Esophagus squamous epithelium (tissue), 5 donors: ENCODE measurements at regions not wholly inside any gene's neighbourhood (a gene's known extent, or its start where the extent isn't known, plus 50 kb on each side); places are given as distances from the start of the nearest gene placed in this dataset.

ENCODE experiments used
- DNase-seq: peaks from one replicate; lab custom pipeline; 2025; lab: John Stamatoyannopoulos, UW
- H3K27ac ChIP-seq, 4 donors: fragments of 200-600 bp; sonication (generic); one replicate each; pipeline ENCODE4 v1.5.1; 2016 to 2019; ENCODE audit warnings: mild to moderate bottlenecking in 1 of 4
- H3K27me3 ChIP-seq, 4 donors: fragments of 200-600 bp; sonication (generic); 1 replicate in 3 of 4; 2 replicates in 1 of 4; pipeline versions ENCODE4 v1.5.1 to v1.6.0; 2017 to 2021; ENCODE audit warnings: antibody characterized with exemption in 1 of 4
- H3K36me3 ChIP-seq, 3 donors: fragments of 200-600 bp; sonication (generic); one replicate each; pipeline ENCODE4 v1.5.1; 2016 to 2019
- H3K4me1 ChIP-seq, 3 donors: fragments of 200-600 bp; sonication (generic); one replicate each; pipeline ENCODE4 v1.5.1; 2017 to 2019
- H3K4me3 ChIP-seq, 4 donors: fragments of 200-600 bp; sonication (generic); 1 replicate in 3 of 4; 2 replicates in 1 of 4; pipeline ENCODE4 v1.5.1; 2016 to 2019; ENCODE audit warnings: mild to moderate bottlenecking in 2 of 4, moderate library complexity in 1 of 4
- H3K9me3 ChIP-seq, 3 donors: fragments of 200-600 bp; sonication (generic); one replicate each; pipeline ENCODE4 v1.5.1; 2016 to 2019
- CTCF ChIP-seq, 6 experiments: fragments of 450-650 bp in 4 of 6; fragments of 200-600 bp in 2 of 6; sonication (generic) in 2 of 6; IDR thresholded peaks; one replicate each; pipeline ENCODE4 v1.5.1; 2016 to 2019; ENCODE audit warnings: antibody characterized with exemption in 6 of 6, mild to moderate bottlenecking in 4 of 6, moderate library complexity in 4 of 6
- POLR2A ChIP-seq, 4 donors: fragments of 450-650 bp; IDR thresholded peaks; one replicate each; pipeline ENCODE4 v1.6.1; 2017; ENCODE audit warnings: antibody characterized with exemption in 4 of 4, mild to moderate bottlenecking in 4 of 4, moderate library complexity in 3 of 4
- WGBS, 2 donors: methylation state at CpG; one replicate each; pipeline ENCODE4 v1.1.5; 2018; 5-methylcytosine and 5-hydroxymethylcytosine counted together
- intact Hi-C: fragments of 100-400 bp; cut with DNase I; formaldehyde crosslinking; loops from one replicate; pipeline ENCODE4 v1.15.0; 2022
- donor health status: DM: yes; HTN: yes; CAD: no.

- peak overlapping the region; percentile 6 to 57 (median 46) for H3K4me3 ChIP-seq
- no peaks in the 10 kb centered on the region for H3K27me3 ChIP-seq
- H3K4me1 ChIP-seq, result peaks cover 6 to 46% (median 14%) of the 10 kb centered on the region in 3 donors
- peak overlapping the region; percentile 2 to 68 (median 42) for H3K27ac ChIP-seq
- no peaks in the 10 kb centered on the region for H3K36me3 ChIP-seq
- no peak for DNase-seq
- intact Hi-C loops, result no loop called here
- TF ChIP-seq CTCF (IDR thresholded peaks at IDR 0.05), result no peak
- TF ChIP-seq POLR2A (IDR thresholded peaks at IDR 0.05), result no peak
- H3K9me3 ChIP-seq, result no peaks in the 10 kb centered on the region
- WGBS, 2 donors, result 68 to 80% methylated on average over 1 to 13 of the region's 15 CpGs
Measured at GRCh38 chr9:129282731-129283211, 104.7 kb upstream of the IER5L start.

GRCh38 chr9:129282272-129282671 lies 104.2 kb upstream of the IER5L start:
- no peaks in the 10 kb centered on the region for H3K36me3 ChIP-seq
- H3K27me3 ChIP-seq, result no peaks in the 10 kb centered on the region
- H3K4me3 ChIP-seq, result peak overlapping the region; percentile 6 to 57 (median 46)
- DNase-seq, result no peak
- 21 to 41% methylated on average over 6 to 9 of the region's 12 CpGs for WGBS, 2 donors
- peaks cover 6 to 51% (median 14%) of the 10 kb centered on the region in 3 donors for H3K4me1 ChIP-seq
- no peak for TF ChIP-seq CTCF (IDR thresholded peaks at IDR 0.05)
- no peak for TF ChIP-seq POLR2A (IDR thresholded peaks at IDR 0.05)
- H3K27ac ChIP-seq, result peak overlapping the region; percentile 2 to 68 (median 42)
- intact Hi-C loops, result no loop called here
- H3K9me3 ChIP-seq, result no peaks in the 10 kb centered on the region

DNA sequence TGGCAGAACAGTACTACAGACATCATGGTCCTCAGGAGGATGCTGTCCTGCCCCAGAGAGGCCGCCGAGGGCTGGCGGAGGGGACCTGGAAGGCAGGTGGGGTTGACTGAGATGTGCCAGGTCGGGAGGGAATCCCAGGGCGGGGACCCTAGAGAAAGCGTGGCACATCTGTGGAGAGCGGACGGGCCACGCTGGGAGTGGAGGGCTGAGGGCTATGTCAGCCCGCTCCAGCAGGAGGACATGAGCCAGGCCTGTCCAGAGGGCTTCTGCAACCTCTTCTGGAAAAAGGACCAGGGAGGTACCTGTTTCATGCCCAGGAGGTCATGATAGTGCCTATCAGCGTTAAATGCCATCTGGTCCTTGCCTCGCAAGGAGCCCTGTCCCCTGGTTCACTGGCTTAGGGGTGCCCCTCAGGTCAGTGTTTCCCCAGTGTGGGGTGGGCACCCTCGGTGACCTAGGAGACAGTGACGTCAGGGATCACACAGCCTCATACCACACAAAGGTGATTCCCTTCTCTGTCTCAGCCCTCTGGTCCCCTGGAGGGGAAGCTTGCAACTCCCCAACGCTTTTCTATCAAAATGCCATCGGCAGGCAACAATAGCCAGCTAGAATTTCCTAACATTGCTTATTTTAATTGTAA lies 103.6 kb upstream of the IER5L start:
- H3K36me3 ChIP-seq, result no peaks in the 10 kb centered on the region
- no peaks in the 10 kb centered on the region for H3K27me3 ChIP-seq
- H3K27ac ChIP-seq, result peak overlapping the region in 2 of 4 donors; percentile 43 to 68
- H3K4me3 ChIP-seq, result peak overlapping the region in 2 of 4 donors; percentile 45 to 57
- H3K4me1 ChIP-seq, result peaks cover 6 to 51% (median 14%) of the 10 kb centered on the region in 3 donors
- intact Hi-C loops, result no loop called here
- 80 to 82% methylated on average over 14 of the region's 16 CpGs for WGBS, 2 donors
- H3K9me3 ChIP-seq, result no peaks in the 10 kb centered on the region
- TF ChIP-seq POLR2A (IDR thresholded peaks at IDR 0.05) (no peak), CTCF (IDR thresholded peaks at IDR 0.05) (no peak)
- DNase-seq, result no peak

- TF ChIP-seq POLR2A (IDR thresholded peaks at IDR 0.05) (no peak), CTCF (IDR thresholded peaks at IDR 0.05) (no peak)
- Histone ChIP-seq H3K27ac (no peak overlapping the region), H3K36me3 (no peaks in the 10 kb centered on the region), H3K27me3 (no peaks in the 10 kb centered on the region), H3K4me3 (no peak overlapping the region), H3K9me3 (no peaks in the 10 kb centered on the region), H3K4me1 (peaks cover 6 to 51% (median 14%) of the 10 kb centered on the region in 3 donors)
- intact Hi-C loops, result no loop called here
- no peak for DNase-seq
- 89 to 100% methylated on average over 2 to 3 of the region's 8 CpGs for WGBS, 2 donors
Measured at GRCh38 chr9:129280623-129281271, 102.7 kb upstream of the IER5L start.

- no peaks in the 10 kb centered on the region for H3K27me3 ChIP-seq
- peaks cover 6 to 51% (median 14%) of the 10 kb centered on the region in 3 donors for H3K4me1 ChIP-seq
- 67 to 87% methylated on average over 4 to 5 of the region's 8 CpGs for WGBS, 2 donors
- no peak overlapping the region for H3K4me3 ChIP-seq
- no peak overlapping the region for H3K27ac ChIP-seq
- TF ChIP-seq CTCF (IDR thresholded peaks at IDR 0.05), result no peak
- TF ChIP-seq POLR2A (IDR thresholded peaks at IDR 0.05), result no peak
- H3K36me3 ChIP-seq, result no peaks in the 10 kb centered on the region
- intact Hi-C loops, result no loop called here
- no peak for DNase-seq
- no peaks in the 10 kb centered on the region for H3K9me3 ChIP-seq
Measured at GRCh38 chr9:129280236-129280622, 102.2 kb upstream of the IER5L start.
